GM23248 (cell line): ENCODE measurements at regions not wholly inside any gene's neighbourhood (a gene's known extent, or its start where the extent isn't known, plus 50 kb on each side); places are given as distances from the start of the nearest gene placed in this dataset.

Experiments
- EZH2 ChIP-seq: fragments of 200-600 bp; sonication (generic); IDR thresholded peaks from 2 replicates; pipeline ENCODE4 v1.6.1; 2018; ENCODE audit warnings: antibody characterized with exemption, mild to moderate bottlenecking; ENCODE audit not compliant: insufficient read depth, poor library complexity, severe bottlenecking
- EZH2phosphoT487 ChIP-seq: fragments of 200-600 bp; sonication (generic); IDR thresholded peaks from 2 replicates; pipeline ENCODE4 v1.6.1; 2018; ENCODE audit warnings: antibody characterized with exemption, moderate library complexity, mild to moderate bottlenecking, low read depth; ENCODE audit not compliant: insufficient read depth

GRCh38 chrX:147741776-147742175 lies 169.9 kb upstream of the FMR1 start:
- TF ChIP-seq EZH2 (no peak), EZH2phosphoT487 (no peak)
